ENCODE measurements at regions not wholly inside any gene's neighbourhood (a gene's known extent, or its start where the extent isn't known, plus 50 kb on each side); places are given as distances from the start of the nearest gene placed in this dataset.

- H3K79me2 ChIP-seq (ENCODE audit: low read length), result no peaks in the 10 kb centered on the region
- no peak for DNase-seq
- no peak for TF ChIP-seq CTCF (IDR thresholded peaks at IDR 0.05; ENCODE audit: low read length)
- H3K4me2 ChIP-seq (ENCODE audit: low read depth, low read length), result no peak overlapping the region
- H3K4me3 ChIP-seq (ENCODE audit: low read length), result no peak overlapping the region
- no peaks in the 10 kb centered on the region for H3F3A ChIP-seq (ENCODE audit: insufficient read depth, low read length)
- H3K27ac ChIP-seq (ENCODE audit: low read length), result no peak overlapping the region
- no peaks in the 10 kb centered on the region for H3K9me3 ChIP-seq (replicated peaks; ENCODE audit: insufficient read depth, low read length)
- no peaks in the 10 kb centered on the region for H3K36me3 ChIP-seq (replicated peaks; ENCODE audit: insufficient read depth, low read length)
- H2AFZ ChIP-seq (ENCODE audit: low read length), result no peak overlapping the region
- H4K20me1 ChIP-seq (ENCODE audit: insufficient read depth, low read length), result no peaks in the 10 kb centered on the region
- H3K4me1 ChIP-seq (ENCODE audit: low read length), result no peaks in the 10 kb centered on the region
- peaks cover 61% of the 10 kb centered on the region for H3K27me3 ChIP-seq (replicated peaks; ENCODE audit: insufficient read depth, low read length)
- no peak overlapping the region for H3K9ac ChIP-seq (ENCODE audit: low read length)
- no peaks in the 10 kb centered on the region for H3K9me2 ChIP-seq (replicated peaks; ENCODE audit: insufficient read depth, low read length)
Observed at GRCh38 chr22:27472975-27473374, 328.6 kb downstream of the MN1 start.

GRCh38 chr22:27473533-27473932 lies 328.0 kb downstream of the MN1 start:
- no peak for DNase-seq
- no peak overlapping the region for H3K27ac ChIP-seq (ENCODE audit: low read length)
- H2AFZ ChIP-seq (ENCODE audit: low read length), result no peak overlapping the region
- no peak for TF ChIP-seq CTCF (IDR thresholded peaks at IDR 0.05; ENCODE audit: low read length)
- no peak for TF ChIP-seq EZH2 (optimal IDR thresholded peaks at IDR 0.05; ENCODE audit: low read depth, low read length)
- no peak for TF ChIP-seq EZH2phosphoT487 (IDR thresholded peaks at IDR 0.05; ENCODE audit: low read length)
- H3K27me3 ChIP-seq (replicated peaks; ENCODE audit: insufficient read depth, low read length), result peaks cover 57% of the 10 kb centered on the region
- H3K36me3 ChIP-seq (replicated peaks; ENCODE audit: insufficient read depth, low read length), result no peaks in the 10 kb centered on the region
- no peak overlapping the region for H3K4me2 ChIP-seq (ENCODE audit: low read depth, low read length)
- H3K4me3 ChIP-seq (ENCODE audit: low read length), result no peak overlapping the region
- no peaks in the 10 kb centered on the region for H3K9me2 ChIP-seq (replicated peaks; ENCODE audit: insufficient read depth, low read length)
- no peaks in the 10 kb centered on the region for H3K9me3 ChIP-seq (replicated peaks; ENCODE audit: insufficient read depth, low read length)
- H3K4me1 ChIP-seq (ENCODE audit: low read length), result no peaks in the 10 kb centered on the region
- H3F3A ChIP-seq (ENCODE audit: insufficient read depth, low read length), result no peaks in the 10 kb centered on the region
- H3K9ac ChIP-seq (ENCODE audit: low read length), result no peak overlapping the region
- no peaks in the 10 kb centered on the region for H3K79me2 ChIP-seq (ENCODE audit: low read length)
- no peaks in the 10 kb centered on the region for H4K20me1 ChIP-seq (ENCODE audit: insufficient read depth, low read length)

GRCh38 chr22:27474112-27474571 lies 327.4 kb downstream of the MN1 start:
- no peak overlapping the region for H3K4me2 ChIP-seq (ENCODE audit: low read depth, low read length)
- no peaks in the 10 kb centered on the region for H3K4me1 ChIP-seq (ENCODE audit: low read length)

More at GRCh38 chr22:27474112-27474571, 327.4 kb downstream of the MN1 start:
- Histone ChIP-seq H3F3A (ENCODE audit: insufficient read depth, low read length) (no peaks in the 10 kb centered on the region), H4K20me1 (ENCODE audit: insufficient read depth, low read length) (no peaks in the 10 kb centered on the region), H2AFZ (ENCODE audit: low read length) (no peak overlapping the region), H3K4me3 (ENCODE audit: low read length) (no peak overlapping the region), H3K9ac (ENCODE audit: low read length) (no peak overlapping the region), H3K27ac (ENCODE audit: low read length) (no peak overlapping the region), H3K79me2 (ENCODE audit: low read length) (no peaks in the 10 kb centered on the region), H3K36me3 (replicated peaks; ENCODE audit: insufficient read depth, low read length) (no peaks in the 10 kb centered on the region), H3K9me3 (replicated peaks; ENCODE audit: insufficient read depth, low read length) (no peaks in the 10 kb centered on the region), H3K9me2 (replicated peaks; ENCODE audit: insufficient read depth, low read length) (no peaks in the 10 kb centered on the region), H3K27me3 (replicated peaks; ENCODE audit: insufficient read depth, low read length) (peaks cover 58% of the 10 kb centered on the region)
- no peak for TF ChIP-seq EZH2 (optimal IDR thresholded peaks at IDR 0.05; ENCODE audit: low read depth, low read length)
- no peak for TF ChIP-seq CTCF (IDR thresholded peaks at IDR 0.05; ENCODE audit: low read length)
- no peak for TF ChIP-seq EZH2phosphoT487 (IDR thresholded peaks at IDR 0.05; ENCODE audit: low read length)
- no peak for DNase-seq

Measured in MM.1S (cell line).